WERI-Rb-1 (cell line): ENCODE measurements at regions not wholly inside any gene's neighbourhood (a gene's known extent, or its start where the extent isn't known, plus 50 kb on each side); places are given as distances from the start of the nearest gene placed in this dataset.

Experiments used
- DNase-seq: peaks from one replicate; pipeline ENCODE4 v3.0.0-alpha.2; 2020
- H3K27ac ChIP-seq: fragments of 250-450 bp; sonication (Bioruptor Pico); 2 replicates; pipeline ENCODE4 v1.5.1; 2020; ENCODE audit warnings: mild to moderate bottlenecking, moderate library complexity
- H3K27me3 ChIP-seq: fragments of 250-450 bp; sonication (Bioruptor Pico); 2 replicates; pipeline ENCODE4 v1.5.1; 2021; ENCODE audit warnings: mild to moderate bottlenecking, low read depth, moderate library complexity; ENCODE audit not compliant: insufficient read depth, severe bottlenecking
- H3K36me3 ChIP-seq: fragments of 250-450 bp; sonication (Bioruptor Pico); 2 replicates; pipeline ENCODE4 v1.5.1; 2020; ENCODE audit warnings: mild to moderate bottlenecking, moderate library complexity
- H3K4me3 ChIP-seq: 2 replicates; pipeline ENCODE4 v1.5.1; 2011; ENCODE audit warnings: low read depth, mild to moderate bottlenecking, control low read depth, low read length
- H3K9me3 ChIP-seq: fragments of 250-450 bp; sonication (Bioruptor Pico); 2 replicates; pipeline ENCODE4 v1.5.1; 2021; ENCODE audit warnings: mild to moderate bottlenecking, moderate library complexity; ENCODE audit not compliant: severe bottlenecking
- CTCF ChIP-seq: IDR thresholded peaks from 2 replicates; pipeline ENCODE4 v1.5.1; 2011; ENCODE audit warnings: low read depth, mild to moderate bottlenecking, control low read depth, inconsistent platforms, low read length

DNA sequence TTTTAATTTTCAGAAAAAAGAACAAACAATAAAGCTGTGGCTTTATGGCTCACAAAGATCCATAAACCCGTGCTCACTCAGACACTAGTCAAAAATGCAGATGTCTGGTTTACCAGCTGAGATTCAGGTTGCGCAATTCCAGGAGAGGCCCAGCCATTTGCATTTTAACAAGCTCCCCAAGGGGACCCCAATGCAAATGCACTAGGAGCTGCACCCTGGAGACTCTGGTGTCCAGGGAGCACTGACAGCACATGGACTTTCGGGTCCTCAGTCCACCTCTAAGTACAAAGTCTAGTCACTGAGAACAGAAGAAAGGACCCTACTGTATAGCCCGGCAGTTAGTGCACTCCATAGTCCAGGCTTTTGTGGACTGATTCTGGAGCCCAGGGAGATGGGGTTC lies 326.3 kb downstream of the MAF start:
- peaks cover 80% of the 10 kb centered on the region for H3K27me3 ChIP-seq
- TF ChIP-seq CTCF, result no peak
- H3K27ac ChIP-seq, result no peak overlapping the region
- no peaks in the 10 kb centered on the region for H3K9me3 ChIP-seq
- no peak overlapping the region for H3K4me3 ChIP-seq
- DNase-seq, result no peak
- no peaks in the 10 kb centered on the region for H3K36me3 ChIP-seq

DNA sequence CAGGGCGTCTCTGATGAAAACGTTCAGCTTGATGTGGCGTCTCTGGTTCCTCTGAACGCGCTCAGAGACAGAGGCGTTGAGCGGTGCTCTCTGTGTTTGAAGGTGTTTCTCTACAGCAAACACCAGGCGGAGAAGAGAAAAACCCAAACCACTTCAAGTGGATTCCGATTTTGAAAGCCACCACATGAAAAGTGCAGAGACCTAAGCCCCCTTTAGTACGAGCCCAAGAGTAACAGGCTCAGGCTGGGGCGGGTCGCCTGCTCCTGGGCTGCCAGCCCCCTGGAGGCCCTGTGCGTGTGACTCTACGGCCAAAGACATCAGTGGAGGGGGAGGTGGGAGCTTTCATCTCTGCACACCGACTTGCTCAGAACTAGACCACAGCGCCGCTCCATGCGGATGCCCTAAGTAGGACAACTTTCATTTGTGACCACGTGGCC lies 328.4 kb downstream of the MAF start:
- Histone ChIP-seq H3K4me3 (no peak overlapping the region), H3K9me3 (no peaks in the 10 kb centered on the region), H3K27me3 (peaks cover 75% of the 10 kb centered on the region), H3K36me3 (no peaks in the 10 kb centered on the region), H3K27ac (no peak overlapping the region)
- DNase-seq, result no peak
- TF ChIP-seq CTCF, result no peak

DNA sequence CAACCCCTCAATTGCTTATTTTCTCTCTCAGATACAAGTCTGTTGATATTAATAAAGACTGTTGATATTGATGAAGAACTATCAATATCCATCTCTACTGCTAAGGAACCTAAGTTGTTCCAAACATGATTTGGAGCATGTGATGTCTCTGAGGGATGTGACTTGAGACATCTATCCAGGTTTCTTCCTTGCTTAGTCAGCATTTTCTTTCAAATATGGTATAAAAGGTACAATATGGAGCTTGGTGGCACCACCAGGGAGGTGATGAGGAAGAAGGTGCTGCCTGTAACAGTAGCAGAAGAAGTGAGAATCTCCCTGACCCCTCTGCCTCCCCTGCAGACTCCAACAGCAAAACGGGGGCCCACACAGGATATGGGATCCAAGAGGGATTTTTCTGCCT lies 329.0 kb downstream of the MAF start:
- DNase-seq, result no peak
- Histone ChIP-seq H3K27me3 (peaks cover 71% of the 10 kb centered on the region), H3K9me3 (no peaks in the 10 kb centered on the region)

GRCh38 chr16:79270011-79270410 lies 330.5 kb downstream of the MAF start:
- Histone ChIP-seq H3K27me3 (peaks cover 68% of the 10 kb centered on the region), H3K27ac (no peak overlapping the region), H3K4me3 (no peak overlapping the region), H3K36me3 (no peaks in the 10 kb centered on the region), H3K9me3 (no peaks in the 10 kb centered on the region)
- DNase-seq, result no peak
- no peak for TF ChIP-seq CTCF

More for the DNA sequence above, 329.0 kb downstream of the MAF start:
- H3K4me3 ChIP-seq, result no peak overlapping the region
- no peaks in the 10 kb centered on the region for H3K36me3 ChIP-seq
- TF ChIP-seq CTCF, result no peak
- H3K27ac ChIP-seq, result no peak overlapping the region

- Histone ChIP-seq H3K36me3 (no peaks in the 10 kb centered on the region), H3K27me3 (peaks cover 74% of the 10 kb centered on the region), H3K9me3 (no peaks in the 10 kb centered on the region), H3K4me3 (no peak overlapping the region), H3K27ac (no peak overlapping the region)
- TF ChIP-seq CTCF, result no peak
- DNase-seq, result no peak
These were observed 331.2 kb downstream of the MAF start for GRCh38 chr16:79269211-79269863.

- no peak for DNase-seq
- no peak overlapping the region for H3K27ac ChIP-seq
- H3K4me3 ChIP-seq, result no peak overlapping the region
- H3K27me3 ChIP-seq, result peaks cover 79% of the 10 kb centered on the region
- no peak for TF ChIP-seq CTCF
- no peaks in the 10 kb centered on the region for H3K9me3 ChIP-seq
- no peaks in the 10 kb centered on the region for H3K36me3 ChIP-seq
These were observed 332.8 kb downstream of the MAF start for GRCh38 chr16:79267781-79268180.
